H1 (cell line): ENCODE measurements at regions not wholly inside any gene's neighbourhood (a gene's known extent, or its start where the extent isn't known, plus 50 kb on each side); places are given as distances from the start of the nearest gene placed in this dataset.

Experiments
- CTCF ChIA-PET: fragments of 300-600 bp; sonication (Branson Sonifier 250); formaldehyde crosslinking; loops from one replicate; lab custom pipeline; 2021; ENCODE audit not compliant: partially characterized antibody; lab: Charles Lee
- POLR2A ChIA-PET: fragments of 300-600 bp; sonication (Branson Sonifier 250); formaldehyde crosslinking; loops from one replicate; lab custom pipeline; 2021; ENCODE audit warnings: inconsistent platforms; ENCODE audit not compliant: partially characterized antibody; lab: Charles Lee
- DNase-seq, 2 experiments: peaks; one replicate each; pipeline versions ENCODE4 v3.0.0 to v3.0.0-alpha.2; 2010 to 2022; ENCODE audit warnings: low spot score in 2 of 2, low read depth in 1 of 2, mixed read lengths in 1 of 2
- FAIRE-seq: peaks from 2 replicates; lab custom pipeline; 2011; peaks lifted over from hg19 to GRCh38; lab: Jason Lieb, UNC
- H2AFZ ChIP-seq: 2 replicates; pipeline ENCODE4 v1.8.1; 2012; ENCODE audit warnings: low read length, inconsistent platforms
- H2AK5ac ChIP-seq: 2 replicates; pipeline ENCODE4 v1.6.1; 2013; ENCODE audit warnings: low read depth, low read length
- H2BK120ac ChIP-seq: replicated peaks from 2 replicates; pipeline ENCODE3; 2013; ENCODE audit warnings: low read depth, low read length, inconsistent platforms
- H2BK12ac ChIP-seq: 2 replicates; pipeline ENCODE4 v1.6.1; 2013; ENCODE audit warnings: low read depth, low read length
- H2BK15ac ChIP-seq: 2 replicates; pipeline ENCODE4 v1.6.1; 2013; ENCODE audit warnings: low read length
- H2BK20ac ChIP-seq: 2 replicates; pipeline ENCODE4 v1.6.1; 2013; ENCODE audit warnings: low read length
- H2BK5ac ChIP-seq: 2 replicates; pipeline ENCODE4 v1.6.1; 2013; ENCODE audit warnings: low read depth, low read length
- H3K14ac ChIP-seq: 2 replicates; pipeline ENCODE4 v1.6.1; 2013; ENCODE audit warnings: inconsistent platforms; ENCODE audit not compliant: insufficient read length
- H3K18ac ChIP-seq: 2 replicates; pipeline ENCODE4 v1.6.1; 2013; ENCODE audit warnings: low read length; ENCODE audit errors: extremely low read depth
- H3K23ac ChIP-seq: 2 replicates; pipeline ENCODE4 v1.6.1; 2013; ENCODE audit warnings: inconsistent platforms; ENCODE audit not compliant: insufficient read length
- H3K23me2 ChIP-seq: 2 replicates; pipeline ENCODE4 v1.6.1; 2013; ENCODE audit warnings: low read depth, low read length
- H3K27ac ChIP-seq: 2 replicates; pipeline ENCODE4 v1.6.1; 2011; ENCODE audit warnings: low read depth, low read length, inconsistent platforms
- H3K27me3 ChIP-seq, 4 experiments: replicated peaks in 1 of 4; 1 replicate in 1 of 4; 2 replicates in 3 of 4; pipeline versions ENCODE4 v1.6.1 to v1.8.1; 2011 to 2013; ENCODE audit warnings: low read length in 3 of 4, mild to moderate bottlenecking in 3 of 4, inconsistent platforms in 2 of 4, mixed read lengths in 2 of 4, moderate library complexity in 1 of 4; ENCODE audit not compliant: control insufficient read depth in 3 of 4, insufficient read depth in 3 of 4; ENCODE audit errors: extremely low read depth in 1 of 4
- H3K36me3 ChIP-seq, 4 experiments: 2 replicates each; pipeline versions ENCODE4 v1.6.1 to v1.8.1; 2011 to 2013; ENCODE audit warnings: mild to moderate bottlenecking in 4 of 4, low read length in 3 of 4, moderate library complexity in 2 of 4, control low read depth in 1 of 4, inconsistent platforms in 1 of 4; ENCODE audit not compliant: insufficient read depth in 4 of 4, control insufficient read depth in 2 of 4
- H3K4ac ChIP-seq: replicated peaks from 2 replicates; pipeline ENCODE3; 2013; ENCODE audit warnings: low read length, low read depth, mixed read lengths, inconsistent platforms; ENCODE audit not compliant: insufficient read length
- H3K4me1 ChIP-seq, 4 experiments: replicated peaks in 1 of 4; 1 replicate in 1 of 4; 2 replicates in 3 of 4; pipeline versions ENCODE4 v1.6.1 to v1.8.1; 2011 to 2013; ENCODE audit warnings: low read length in 3 of 4, inconsistent platforms in 2 of 4, mixed read lengths in 1 of 4; ENCODE audit not compliant: insufficient read depth in 4 of 4, control insufficient read depth in 3 of 4
- H3K4me2 ChIP-seq, 2 experiments: 2 replicates each; pipeline versions ENCODE4 v1.6.1 to v1.8.1; 2011 to 2013; ENCODE audit warnings: low read depth in 2 of 2, low read length in 2 of 2, control low read depth in 1 of 2, inconsistent platforms in 1 of 2, mild to moderate bottlenecking in 1 of 2; ENCODE audit not compliant: insufficient read depth in 1 of 2
- H3K4me3 ChIP-seq, 4 experiments: fragments of 200-600, 300-600 bp in 1 of 4; sonication (generic), shearing (Covaris generic), sonication (Bioruptor Twin) in 1 of 4; 2 replicates each; pipeline versions ENCODE4 v1.5.1 to v1.8.1; 2011 to 2016; ENCODE audit warnings: low read length in 4 of 4, low read depth in 3 of 4, control low read depth in 2 of 4, inconsistent platforms in 2 of 4, mild to moderate bottlenecking in 2 of 4, mixed read lengths in 1 of 4, moderate library complexity in 1 of 4; ENCODE audit not compliant: insufficient read depth in 2 of 4; ENCODE audit errors: extremely low read depth in 1 of 4
- H3K56ac ChIP-seq: replicated peaks from 2 replicates; pipeline ENCODE3; 2013; ENCODE audit warnings: low read depth, mild to moderate bottlenecking, mixed read lengths, low read length, inconsistent platforms; ENCODE audit not compliant: insufficient read length
- H3K79me1 ChIP-seq: 2 replicates; pipeline ENCODE4 v1.6.1; 2013; ENCODE audit warnings: low read depth, low read length, control low read depth
- H3K79me2 ChIP-seq, 2 experiments: 2 replicates each; pipeline versions ENCODE4 v1.6.1 to v1.8.1; 2012 to 2013; ENCODE audit warnings: low read length in 2 of 2, mild to moderate bottlenecking in 2 of 2, inconsistent platforms in 1 of 2; ENCODE audit not compliant: insufficient read depth in 2 of 2, control insufficient read depth in 1 of 2
- H3K9ac ChIP-seq, 4 experiments: replicated peaks in 1 of 4; 1 replicate in 1 of 4; 2 replicates in 3 of 4; pipeline versions ENCODE4 v1.6.1 to v1.8.1; 2011 to 2013; ENCODE audit warnings: low read depth in 3 of 4, low read length in 3 of 4, control low read depth in 2 of 4, mild to moderate bottlenecking in 2 of 4, moderate library complexity in 2 of 4, inconsistent platforms in 1 of 4; ENCODE audit errors: extremely low read depth in 1 of 4
- H3K9me3 ChIP-seq, 2 experiments: 2 replicates each; pipeline versions ENCODE4 v1.6.1 to v1.8.1; 2012 to 2013; ENCODE audit warnings: mild to moderate bottlenecking in 2 of 2, moderate library complexity in 2 of 2, control low read depth in 1 of 2, inconsistent platforms in 1 of 2, low read depth in 1 of 2, low read length in 1 of 2, mixed read lengths in 1 of 2; ENCODE audit not compliant: insufficient read depth in 2 of 2
- H4K20me1 ChIP-seq, 2 experiments: replicated peaks in 1 of 2; 2 replicates each; pipeline versions ENCODE3 to v1.8.1; 2011 to 2013; ENCODE audit warnings: inconsistent platforms in 2 of 2, low read length in 2 of 2, mild to moderate bottlenecking in 1 of 2; ENCODE audit not compliant: insufficient read depth in 2 of 2, control insufficient read depth in 1 of 2
- H4K5ac ChIP-seq: 2 replicates; pipeline ENCODE4 v1.6.1; 2013; ENCODE audit warnings: low read length, low read depth, mixed read lengths, inconsistent platforms; ENCODE audit not compliant: insufficient read length
- H4K8ac ChIP-seq: 2 replicates; pipeline ENCODE4 v1.8.0; 2013; ENCODE audit warnings: mild to moderate bottlenecking, moderate library complexity, low read length, inconsistent platforms; ENCODE audit not compliant: insufficient read depth; ENCODE audit errors: extremely low read depth
- H4K91ac ChIP-seq: replicated peaks from 2 replicates; pipeline ENCODE3; 2013; ENCODE audit warnings: low read length, mixed read lengths, inconsistent platforms; ENCODE audit not compliant: insufficient read length
- BCL11A ChIP-seq, 2 experiments: IDR thresholded peaks; one replicate each; pipeline ENCODE4 v1.6.1; 2011; ENCODE audit warnings: low read depth in 2 of 2, low read length in 2 of 2, mild to moderate bottlenecking in 2 of 2
- CBX5 ChIP-seq: fragments of 300-800, 300-1000 bp; sonication (generic); IDR thresholded peaks from 2 replicates; pipeline ENCODE4 v1.7.1; 2016; ENCODE audit warnings: antibody characterized with exemption, low read length, low read depth
- CBX8 ChIP-seq: fragments of 300-800, 300-1000 bp; sonication (generic); IDR thresholded peaks from 2 replicates; pipeline ENCODE4 v1.7.1; 2016; ENCODE audit warnings: low read depth, low read length, borderline replicate concordance
- CTBP2 ChIP-seq: IDR thresholded peaks from 2 replicates; pipeline ENCODE4 v1.7.0; 2011; ENCODE audit warnings: borderline replicate concordance, mild to moderate bottlenecking, moderate library complexity, mixed read lengths, low read length; ENCODE audit not compliant: insufficient read depth, insufficient read length
- EGR1 ChIP-seq: IDR thresholded peaks from 2 replicates; pipeline ENCODE4 v1.6.1; 2011; ENCODE audit warnings: low read depth, low read length, borderline replicate concordance
- FOSL1 ChIP-seq: IDR thresholded peaks from 2 replicates; pipeline ENCODE4 v1.6.1; 2011; ENCODE audit warnings: mild to moderate bottlenecking, low read depth, low read length, moderate library complexity; ENCODE audit not compliant: insufficient read depth
- HDAC6 ChIP-seq: IDR thresholded peaks from one replicate; pipeline ENCODE4 v1.7.1; 2012; ENCODE audit warnings: low read depth, mild to moderate bottlenecking, inconsistent platforms, low read length, moderate library complexity
- JUN ChIP-seq: IDR thresholded peaks from 2 replicates; pipeline ENCODE4 v1.6.1; 2011; ENCODE audit warnings: low read depth, mild to moderate bottlenecking, improper control_type of control experiment, low read length
- KDM4A ChIP-seq: IDR thresholded peaks from one replicate; pipeline ENCODE4 v1.7.1; 2012; ENCODE audit warnings: low read depth, mild to moderate bottlenecking, moderate library complexity, low read length, inconsistent platforms; ENCODE audit not compliant: severe bottlenecking
- SIX5 ChIP-seq: IDR thresholded peaks from 2 replicates; pipeline ENCODE4 v1.6.1; 2011; ENCODE audit warnings: mild to moderate bottlenecking, low read depth, low read length
- SP4 ChIP-seq: IDR thresholded peaks from 2 replicates; pipeline ENCODE4 v1.6.1; 2012; ENCODE audit warnings: low read length, inconsistent platforms
- WGBS, 2 experiments: shearing (Covaris generic) in 1 of 2; methylation state at CpG; one replicate each; pipeline versions ENCODE4 v1.1.6 to v1.1.7; 2013 to 2015; ENCODE audit warnings: low lambda C conversion rate in 2 of 2, mixed read lengths in 2 of 2, inconsistent platforms in 1 of 2, low coverage in 1 of 2, missing lambda C conversion rate in 1 of 2; ENCODE audit not compliant: insufficient replicate concordance in 2 of 2, insufficient coverage in 1 of 2, insufficient read length in 1 of 2; ENCODE audit errors: extremely low coverage in 1 of 2, missing lambda C conversion rate in 1 of 2; 5-methylcytosine and 5-hydroxymethylcytosine counted together
- TF ChIP-seq, protein P1 (sequence below): IDR thresholded peaks from 2 replicates; pipeline ENCODE4 v1.6.1; 2012; ENCODE audit warnings: inconsistent platforms

DNA sequence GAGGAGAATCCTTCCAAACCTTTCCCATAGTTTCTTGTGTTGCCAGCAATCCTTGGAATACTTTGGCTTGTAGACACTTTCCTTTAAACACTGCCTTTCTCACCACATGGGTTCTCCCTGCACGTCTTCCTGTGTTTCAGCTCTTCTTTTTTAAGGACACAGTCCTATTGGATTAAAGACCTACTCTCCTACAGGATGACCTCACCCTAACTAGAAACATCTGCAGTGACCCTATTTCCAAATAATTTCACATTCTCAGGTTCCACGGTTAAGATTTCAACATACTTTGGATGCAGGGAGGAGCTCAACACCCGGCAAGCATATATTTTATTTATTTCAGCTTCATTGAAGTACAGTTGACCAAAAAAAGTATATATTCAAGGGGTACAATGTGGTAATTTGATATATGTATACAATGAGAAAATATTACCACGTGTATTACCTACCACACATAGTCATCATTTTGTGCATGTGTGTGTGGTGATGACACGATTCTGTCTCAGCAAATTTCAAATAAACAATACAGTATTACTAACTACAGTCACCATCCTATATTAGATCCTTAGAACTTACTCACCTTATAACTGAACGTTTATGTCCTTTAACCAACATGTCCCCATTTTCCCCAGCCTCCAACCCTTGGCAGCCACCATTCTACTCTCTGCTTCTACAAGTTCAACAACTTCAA is 745.0 kb downstream of the CBLN2 start:
- no peak overlapping the region for H3K9ac ChIP-seq
- H2AK5ac ChIP-seq: no peak overlapping the region
- no peak overlapping the region for H2BK20ac ChIP-seq
- no peak overlapping the region for H4K8ac ChIP-seq
- no peaks in the 10 kb centered on the region for H3K79me1 ChIP-seq
- DNase-seq: no peak
- H3K4me3 ChIP-seq: no peak overlapping the region
- CTCF ChIA-PET: no interaction called here
- no peak overlapping the region for H3K27ac ChIP-seq
- H3K27me3 ChIP-seq: no peaks in the 10 kb centered on the region
- H2BK15ac ChIP-seq: no peak overlapping the region
- POLR2A ChIA-PET: no interaction called here
- H3K23me2 ChIP-seq: no peaks in the 10 kb centered on the region
- H3K18ac ChIP-seq: no peak overlapping the region
- H3K56ac ChIP-seq: no peak overlapping the region
- H4K20me1 ChIP-seq: no peaks in the 10 kb centered on the region
- no peaks in the 10 kb centered on the region for H3K4me1 ChIP-seq
- peaks cover 55 to 60% of the 10 kb centered on the region in 2 experiments for H3K9me3 ChIP-seq
- no peak for FAIRE-seq
- H2AFZ ChIP-seq: no peak overlapping the region
- H2BK12ac ChIP-seq: no peak overlapping the region
- 74% methylated on average over 6 of the region's 6 CpGs; no CpG with 5 or more reads in 1 of the 2 experiments for WGBS, 2 experiments
- H3K23ac ChIP-seq: no peak overlapping the region
- H2BK120ac ChIP-seq: no peak overlapping the region
- H3K4ac ChIP-seq: no peak overlapping the region
- no peak overlapping the region for H4K91ac ChIP-seq
- H3K4me2 ChIP-seq: no peak overlapping the region
- no peak overlapping the region for H2BK5ac ChIP-seq
- H3K14ac ChIP-seq: no peak overlapping the region
- H4K5ac ChIP-seq: no peak overlapping the region
- no peaks in the 10 kb centered on the region for H3K36me3 ChIP-seq
- TF ChIP-seq, protein P1, sequence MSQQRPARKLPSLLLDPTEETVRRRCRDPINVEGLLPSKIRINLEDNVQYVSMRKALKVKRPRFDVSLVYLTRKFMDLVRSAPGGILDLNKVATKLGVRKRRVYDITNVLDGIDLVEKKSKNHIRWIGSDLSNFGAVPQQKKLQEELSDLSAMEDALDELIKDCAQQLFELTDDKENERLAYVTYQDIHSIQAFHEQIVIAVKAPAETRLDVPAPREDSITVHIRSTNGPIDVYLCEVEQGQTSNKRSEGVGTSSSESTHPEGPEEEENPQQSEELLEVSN: no peak
- TF ChIP-seq KDM4A: no peak
- TF ChIP-seq CBX5: no peak
- no peak for TF ChIP-seq SIX5
- no peak for TF ChIP-seq EGR1
- no peak for TF ChIP-seq FOSL1
- TF ChIP-seq JUN: no peak
- no peak for TF ChIP-seq CBX8
- no peak for TF ChIP-seq HDAC6
- no peak for TF ChIP-seq SP4
- no peak for TF ChIP-seq BCL11A (IDR thresholded peaks at IDR 0.05; ENCODE audit: low read depth in 2 of 2, low read length in 2 of 2)
- TF ChIP-seq CTBP2: no peak
- H3K79me2 ChIP-seq: no peaks in the 10 kb centered on the region
